K562 (cell line): ENCODE measurements at regions not wholly inside any gene's neighbourhood (a gene's known extent, or its start where the extent isn't known, plus 50 kb on each side); places are given as distances from the start of the nearest gene placed in this dataset.

Source experiments
- ATAC-seq: fragments of 200-7000 bp; cut with Tn5 transposase; 3 replicates; pipeline ENCODE4 v1.9.1; 2020; ENCODE audit warnings: moderate library complexity
- BruUV-seq: library from RNA; stranded (reverse); fragments of 400-500 nt; replicated peaks from 2 replicates; lab custom pipeline; 2021; lab: Mats Ljungman, UMichigan
- CTCF ChIA-PET: fragments of 300-600 bp; formaldehyde crosslinking; extraction: SDS; loops from one replicate; lab custom pipeline; 2021; ENCODE audit warnings: low intra/inter-chr PET ratio; lab: Yijun Ruan, JAX
- POLR2A ChIA-PET: fragments of 300-600, 350-650 bp; sonication (Branson Sonifier 250); formaldehyde crosslinking; extraction: SDS; loops from one replicate; lab custom pipeline; 2021; ENCODE audit warnings: antibody characterized with exemption, inconsistent platforms; lab: Yijun Ruan, JAX
- DNase-seq, 4 experiments: peaks; one replicate each; pipeline versions ENCODE4 v3.0.0 to v3.0.0-alpha.2; 2011 to 2018; ENCODE audit warnings: low spot score in 3 of 4, mixed read lengths in 3 of 4; ENCODE audit errors: extremely low read depth in 1 of 4
- FAIRE-seq: peaks from 2 replicates; lab custom pipeline; 2011; peaks lifted over from hg19 to GRCh38; lab: Jason Lieb, UNC
- H2AFZ ChIP-seq: 2 replicates; pipeline ENCODE4 v1.6.0; 2011; ENCODE audit warnings: low read depth, low read length, control low read depth, inconsistent platforms
- H3K27ac ChIP-seq: fragments of 200-600 bp; 3 replicates; pipeline ENCODE4 v1.8.0; 2011; ENCODE audit warnings: low read depth, mild to moderate bottlenecking, control low read depth, inconsistent platforms, low read length, moderate library complexity, mixed read lengths; ENCODE audit errors: extremely low read depth
- H3K27me3 ChIP-seq, 2 experiments: fragments of 300-600 bp in 1 of 2; 2 replicates in 1 of 2; 3 replicates in 1 of 2; pipeline versions ENCODE4 v1.6.0 to v1.8.0; 2011; ENCODE audit warnings: inconsistent platforms in 2 of 2, low read length in 2 of 2, mild to moderate bottlenecking in 1 of 2, mixed read lengths in 1 of 2, moderate library complexity in 1 of 2; ENCODE audit not compliant: control insufficient read depth in 2 of 2, insufficient read depth in 2 of 2
- H3K36me3 ChIP-seq: fragments of 300-600 bp; 3 replicates; pipeline ENCODE4 v1.8.0; 2011; ENCODE audit warnings: mild to moderate bottlenecking, low read length, inconsistent platforms; ENCODE audit not compliant: control insufficient read depth, insufficient read depth
- H3K4me1 ChIP-seq, 2 experiments: fragments of 200-600 bp in 1 of 2; replicated peaks in 1 of 2; 2 replicates in 1 of 2; 3 replicates in 1 of 2; pipeline versions ENCODE4 v1.5.1 to v1.8.0; 2011; ENCODE audit warnings: inconsistent platforms in 2 of 2, low read length in 2 of 2, mild to moderate bottlenecking in 1 of 2, mixed read lengths in 1 of 2, moderate library complexity in 1 of 2; ENCODE audit not compliant: control insufficient read depth in 2 of 2, insufficient read depth in 2 of 2
- H3K4me2 ChIP-seq: 2 replicates; pipeline ENCODE4 v1.6.1; 2011; ENCODE audit warnings: low read length, control low read depth, inconsistent platforms, mixed read lengths; ENCODE audit not compliant: insufficient read depth
- H3K4me3 ChIP-seq: fragments of 200-600 bp; sonication (generic), shearing (Covaris generic); 2 replicates; pipeline ENCODE4 v1.5.1; 2016; ENCODE audit warnings: control low read depth, inconsistent platforms
- H3K79me2 ChIP-seq: fragments of 200-600 bp; 3 replicates; pipeline ENCODE4 v1.8.0; 2011; ENCODE audit warnings: low read length, inconsistent platforms; ENCODE audit not compliant: control insufficient read depth, insufficient read depth
- H3K9ac ChIP-seq, 2 experiments: 2 replicates each; pipeline versions ENCODE4 v1.6.0 to v1.6.1; 2011; ENCODE audit warnings: low read depth in 2 of 2, low read length in 2 of 2, control low read depth in 1 of 2, inconsistent platforms in 1 of 2, mild to moderate bottlenecking in 1 of 2, mixed read lengths in 1 of 2; ENCODE audit not compliant: insufficient read depth in 1 of 2
- H3K9me1 ChIP-seq: one replicate; pipeline ENCODE4 v1.6.0; 2011; ENCODE audit warnings: inconsistent platforms, mild to moderate bottlenecking, low read length, moderate library complexity; ENCODE audit not compliant: control insufficient read depth, insufficient read depth
- H3K9me3 ChIP-seq: replicated peaks from 2 replicates; pipeline ENCODE4 v1.5.1; 2011; ENCODE audit warnings: low read depth, low read length, inconsistent platforms; ENCODE audit not compliant: control insufficient read depth, insufficient read depth
- H4K20me1 ChIP-seq: replicated peaks from 2 replicates; pipeline ENCODE4 v1.6.1; 2011; ENCODE audit warnings: low read length, inconsistent platforms, mixed read lengths; ENCODE audit not compliant: control insufficient read depth, insufficient read depth
- BHLHE40 ChIP-seq: IDR thresholded peaks from 2 replicates; pipeline ENCODE4 v1.6.1; 2011; ENCODE audit warnings: low read length, improper control_type of control experiment
- CEBPG ChIP-seq, 3 experiments: fragments of 200-800 bp in 1 of 3; sonication (Bioruptor generic) in 1 of 3; sonication (generic) in 1 of 3; formaldehyde crosslinking in 1 of 3; IDR thresholded peaks in 2 of 3; conservative IDR thresholded peaks in 1 of 3; 2 replicates each; pipeline versions ENCODE4 v1.6.1 to v1.8.0; 2016 to 2022; ENCODE audit warnings: missing compliant biosample characterization in 2 of 3, missing genetic modification characterization in 2 of 3, mild to moderate bottlenecking in 1 of 3, missing genetic modification reagents in 1 of 3
- CGGBP1 ChIP-seq: fragments of 250-450 bp; sonication (Bioruptor Pico); IDR thresholded peaks from 2 replicates; pipeline ENCODE4 v1.9.0; 2021; ENCODE audit warnings: mild to moderate bottlenecking
- CREBBP ChIP-seq: IDR thresholded peaks from one replicate; pipeline ENCODE4 v1.6.1; 2012; ENCODE audit warnings: low read depth, mild to moderate bottlenecking, control low read depth, inconsistent platforms, low read length
- HNRNPLL ChIP-seq: fragments of 200-400 bp; formaldehyde crosslinking; IDR thresholded peaks from 2 replicates; pipeline ENCODE4 v1.6.1; 2017; ENCODE audit warnings: low read length, low read depth, mild to moderate bottlenecking; ENCODE audit not compliant: poor library complexity, severe bottlenecking
- JUND ChIP-seq, 2 experiments: IDR thresholded peaks; 2 replicates in 1 of 2; 3 replicates in 1 of 2; pipeline ENCODE4 v1.6.1; 2011; ENCODE audit warnings: borderline replicate concordance in 2 of 2, low read depth in 2 of 2, low read length in 2 of 2, improper control_type of control experiment in 1 of 2, missing biosample characterization in 1 of 2, missing genetic modification characterization in 1 of 2, missing genetic modification reagents in 1 of 2
- MEIS2 ChIP-seq: fragments of 450-650 bp; IDR thresholded peaks from 2 replicates; pipeline ENCODE4 v1.6.1; 2014; ENCODE audit warnings: mild to moderate bottlenecking; ENCODE audit not compliant: partially characterized antibody
- MIER1 ChIP-seq: fragments of 450-650 bp; IDR thresholded peaks from 2 replicates; pipeline ENCODE4 v1.6.1; 2016; ENCODE audit warnings: antibody characterized with exemption, mild to moderate bottlenecking, low read depth
- NFE2 ChIP-seq: IDR thresholded peaks from 2 replicates; pipeline ENCODE4 v1.6.1; 2014; ENCODE audit warnings: antibody characterized with exemption, low read depth
- RAD51 ChIP-seq: fragments of 450-650 bp; IDR thresholded peaks from 2 replicates; pipeline ENCODE4 v1.7.1; 2016; ENCODE audit warnings: low read depth, mild to moderate bottlenecking, borderline replicate concordance
- REST ChIP-seq, 2 experiments: fragments of 450-650 bp; formaldehyde crosslinking in 1 of 2; IDR thresholded peaks; 2 replicates each; pipeline versions ENCODE4 v1.4.0 to v1.6.1; 2014 to 2020; ENCODE audit warnings: mild to moderate bottlenecking in 2 of 2, borderline replicate concordance in 1 of 2, low read depth in 1 of 2
- XRCC5 ChIP-seq: fragments of 200-400 bp; formaldehyde crosslinking; IDR thresholded peaks from 2 replicates; pipeline ENCODE4 v1.6.1; 2017; ENCODE audit warnings: low read depth, mild to moderate bottlenecking, low read length
- whole genome bisulfite sequencing: fragments of 100-300 bp; shearing (Covaris generic); methylation state at CpG from one replicate; pipeline ENCODE4 v1.1.6; 2016; ENCODE audit warnings: low coverage, mixed read lengths; ENCODE audit not compliant: insufficient coverage; ENCODE audit errors: missing lambda C conversion rate; 5-methylcytosine and 5-hydroxymethylcytosine counted together
- in situ Hi-C: fragments of 300-500 bp; cut with MboI; formaldehyde crosslinking; loops from 4 replicates; pipeline ENCODE4 v1.15.0; 2018; ENCODE audit warnings: inconsistent platforms, mixed read lengths
- intact Hi-C: fragments of 100-400 bp; cut with micrococcal nuclease; formaldehyde crosslinking; loops from 2 replicates; pipeline ENCODE4 v1.14.2; 2022

- Histone ChIP-seq H3K4me3 (no peak overlapping the region), H3K36me3 (no peaks in the 10 kb centered on the region), H3K27ac (no peak overlapping the region), H4K20me1 (no peaks in the 10 kb centered on the region), H3K9me1 (no peaks in the 10 kb centered on the region), H3K9me3 (no peaks in the 10 kb centered on the region), H3K4me1 (no peaks in the 10 kb centered on the region), H3K4me2 (no peak overlapping the region), H3K27me3 (no peaks in the 10 kb centered on the region), H3K9ac (no peak overlapping the region), H3K79me2 (no peaks in the 10 kb centered on the region), H2AFZ (no peak overlapping the region)
- CTCF ChIA-PET = no interaction called here
- no TSS peak for BruUV-seq
- ATAC-seq = peak; percentile 84
- in situ Hi-C loops (no loop called here), intact Hi-C loops (no loop called here)
- POLR2A ChIA-PET = interaction anchor here (1.4 kb wide), 1 partner anchor 14 kb away, joined by 4 read pairs; no protein-coding TSS in a partner anchor
- 49% methylated on average over 6 of the region's 6 CpGs for WGBS
- FAIRE-seq = peak; percentile 23
- peak in 2 of 4 experiments; percentile 9 to 43 for DNase-seq
- TF ChIP-seq XRCC5 (no peak), CREBBP (no peak), HNRNPLL (no peak), JUND (IDR thresholded peaks at IDR 0.05; ENCODE audit: borderline replicate concordance, low read depth, low read length) (peak; percentile 82), JUND (tag; IDR thresholded peaks at IDR 0.05; ENCODE audit: borderline replicate concordance, low read depth, low read length) (peak; percentile 86; the same call in 2 of the 3 replicates), BHLHE40 (peak; percentile 48; the same call in 1 of the 2 replicates), NFE2 (peak; percentile 12; the same call in 1 of the 2 replicates), CGGBP1 (CRISPR knock-in tag) (no peak), CEBPG (CRISPR knock-in tag; IDR thresholded peaks at IDR 0.05) (no peak), CEBPG (tag; conservative IDR thresholded peaks at IDR 0.05 in 1 of 2, IDR thresholded peaks at IDR 0.05 in 1 of 2) (peak in 1 of 2 experiments; percentile 69; a peak in 2 of 4 replicates), RAD51 (peak; percentile 66), REST (IDR thresholded peaks at IDR 0.05; ENCODE audit: borderline replicate concordance) (peak; percentile 16; the same call in 1 of the 2 replicates), REST (CRISPR knock-in tag; IDR thresholded peaks at IDR 0.05; ENCODE audit: low read depth) (no peak), MEIS2 (peak; percentile 32), MIER1 (no peak)
Observed at GRCh38 chr15:95018888-95019545, 787.7 kb downstream of the MCTP2 start.
